D341Med (cell line): ENCODE measurements at regions not wholly inside any gene's neighbourhood (a gene's known extent, or its start where the extent isn't known, plus 50 kb on each side); places are given as distances from the start of the nearest gene placed in this dataset.
"Not testable (repeated sequence)": the region's sequence is repeated elsewhere in the genome, so short reads cannot be mapped to it uniquely, and the experiment has no call there.

Source experiments
- DNase-seq: peaks from one replicate; pipeline ENCODE4 v3.0.0; 2012; ENCODE audit warnings: low spot score

- no peak for DNase-seq
Observed at GRCh38 chr6:14390805-14391204, 273.2 kb downstream of the CD83 start.

- no peak for DNase-seq
Observed at GRCh38 chr6:14393910-14394309, 276.3 kb downstream of the CD83 start.

- DNase-seq = no peak
Observed at GRCh38 chr6:14396392-14396791, 278.8 kb downstream of the CD83 start.

- DNase-seq = no peak
Observed at GRCh38 chr6:14396826-14397517, 279.4 kb downstream of the CD83 start.

- no peak for DNase-seq
Observed at GRCh38 chr6:14397518-14397901, 279.9 kb downstream of the CD83 start.

- no peak for DNase-seq
Observed at GRCh38 chr6:14398953-14399352, 281.4 kb downstream of the CD83 start.

GRCh38 chr6:14399635-14400034, 282.1 kb downstream of the CD83 start:
- DNase-seq = no peak

GRCh38 chr6:14401246-14401645, 283.7 kb downstream of the CD83 start:
- no peak for DNase-seq

- no peak for DNase-seq
Observed at GRCh38 chr6:14406614-14407331, 289.2 kb downstream of the CD83 start.

GRCh38 chr6:14408446-14408845, 290.9 kb downstream of the CD83 start:
- no peak for DNase-seq

- DNase-seq = no peak
Observed at GRCh38 chr6:14412026-14412425, 294.5 kb downstream of the CD83 start.

- DNase-seq = no peak
Observed at GRCh38 chr6:14415452-14415851, 297.9 kb downstream of the CD83 start.

GRCh38 chr6:14417377-14417776, 299.8 kb downstream of the CD83 start:
- no peak for DNase-seq

- DNase-seq = not testable (repeated sequence)
Observed at GRCh38 chr6:14419224-14419623, 301.7 kb downstream of the CD83 start.

GRCh38 chr6:14422061-14422460, 304.5 kb downstream of the CD83 start:
- DNase-seq = no peak

- no peak for DNase-seq
Observed at GRCh38 chr6:14422917-14423316, 305.3 kb downstream of the CD83 start.

- no peak for DNase-seq
Observed at GRCh38 chr6:14423330-14423729, 305.8 kb downstream of the CD83 start.

- no peak for DNase-seq
Observed at GRCh38 chr6:14423955-14424354, 306.4 kb downstream of the CD83 start.

- DNase-seq = no peak
Observed at GRCh38 chr6:14425805-14426204, 308.2 kb downstream of the CD83 start.

- no peak for DNase-seq
Observed at GRCh38 chr6:14426281-14426680, 308.7 kb downstream of the CD83 start.

- DNase-seq = no peak
Observed at GRCh38 chr6:14428269-14428668, 310.7 kb downstream of the CD83 start.

GRCh38 chr6:14429396-14429795, 311.8 kb downstream of the CD83 start:
- no peak for DNase-seq

GRCh38 chr6:14430218-14430617, 312.6 kb downstream of the CD83 start:
- DNase-seq = no peak
